ENCODE measurements at regions not wholly inside any gene's neighbourhood (a gene's known extent, or its start where the extent isn't known, plus 50 kb on each side); places are given as distances from the start of the nearest gene placed in this dataset.

DNA sequence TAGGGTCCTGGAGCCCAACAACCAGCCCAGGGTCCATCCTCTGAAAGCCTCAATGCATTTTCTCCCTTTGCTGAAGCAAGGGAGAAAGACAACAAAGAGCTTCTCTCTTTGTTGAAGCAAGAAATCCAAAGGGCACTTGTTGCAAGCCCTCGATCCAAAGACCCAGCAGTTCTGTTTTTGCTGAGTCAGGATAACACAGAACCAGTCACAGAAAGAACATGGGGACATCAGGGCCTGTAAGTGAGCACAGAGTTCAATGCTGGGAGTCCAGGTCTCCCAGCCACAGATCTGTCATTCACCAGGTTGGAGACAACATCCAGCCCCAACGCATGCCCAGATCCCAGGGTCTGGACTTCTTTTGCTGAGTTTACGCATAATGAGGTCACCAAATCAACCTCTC lies 315.8 kb upstream of the KLHL29 start:
- no peak for DNase-seq
- Histone ChIP-seq H3K36me3 (no peaks in the 10 kb centered on the region), H3K4me3 (no peak overlapping the region), H3K4me1 (ENCODE audit: insufficient read depth) (no peaks in the 10 kb centered on the region), H3K27ac (no peak overlapping the region), H3K9me3 (no peaks in the 10 kb centered on the region), H3K27me3 (no peaks in the 10 kb centered on the region)
- 87 to 89% (median 89%) methylated on average over 3 of the region's 3 CpGs for WGBS, 3 donors
- TF ChIP-seq, protein P1, sequence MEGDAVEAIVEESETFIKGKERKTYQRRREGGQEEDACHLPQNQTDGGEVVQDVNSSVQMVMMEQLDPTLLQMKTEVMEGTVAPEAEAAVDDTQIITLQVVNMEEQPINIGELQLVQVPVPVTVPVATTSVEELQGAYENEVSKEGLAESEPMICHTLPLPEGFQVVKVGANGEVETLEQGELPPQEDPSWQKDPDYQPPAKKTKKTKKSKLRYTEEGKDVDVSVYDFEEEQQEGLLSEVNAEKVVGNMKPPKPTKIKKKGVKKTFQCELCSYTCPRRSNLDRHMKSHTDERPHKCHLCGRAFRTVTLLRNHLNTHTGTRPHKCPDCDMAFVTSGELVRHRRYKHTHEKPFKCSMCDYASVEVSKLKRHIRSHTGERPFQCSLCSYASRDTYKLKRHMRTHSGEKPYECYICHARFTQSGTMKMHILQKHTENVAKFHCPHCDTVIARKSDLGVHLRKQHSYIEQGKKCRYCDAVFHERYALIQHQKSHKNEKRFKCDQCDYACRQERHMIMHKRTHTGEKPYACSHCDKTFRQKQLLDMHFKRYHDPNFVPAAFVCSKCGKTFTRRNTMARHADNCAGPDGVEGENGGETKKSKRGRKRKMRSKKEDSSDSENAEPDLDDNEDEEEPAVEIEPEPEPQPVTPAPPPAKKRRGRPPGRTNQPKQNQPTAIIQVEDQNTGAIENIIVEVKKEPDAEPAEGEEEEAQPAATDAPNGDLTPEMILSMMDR (IDR thresholded peaks at IDR 0.05), result no peak
- no peak for TF ChIP-seq POLR2A (IDR thresholded peaks at IDR 0.05)
- no peak for TF ChIP-seq EP300 (IDR thresholded peaks at IDR 0.05)
- intact Hi-C loops (cut with DNase I), result no loop called here

DNA sequence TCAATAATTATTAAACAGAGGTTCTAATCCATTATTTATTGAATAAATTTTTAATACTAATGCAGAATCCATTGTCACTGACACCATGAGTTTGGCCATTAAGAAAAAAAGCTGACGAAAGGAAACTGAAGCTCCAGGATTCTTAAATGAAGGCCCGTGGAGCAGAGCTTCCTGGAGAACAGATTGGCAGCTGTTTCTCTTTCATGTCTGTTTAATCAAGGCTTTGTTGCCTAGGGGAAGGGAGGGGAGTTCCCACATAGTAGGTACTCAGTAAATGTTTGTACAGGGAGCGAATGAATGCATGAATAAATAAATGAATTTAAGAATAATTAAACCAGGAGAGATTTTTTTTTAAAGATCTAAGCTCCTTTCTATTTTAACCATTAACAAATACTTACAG lies 315.1 kb upstream of the KLHL29 start:
- H3K4me3 ChIP-seq, result no peak overlapping the region
- intact Hi-C loops (cut with DNase I), result no loop called here
- WGBS, 3 donors, result 59 to 72% (median 62%) methylated on average over 3 of the region's 3 CpGs
- no peaks in the 10 kb centered on the region for H3K9me3 ChIP-seq
- no peak for DNase-seq
- no peak overlapping the region for H3K27ac ChIP-seq
- no peaks in the 10 kb centered on the region for H3K4me1 ChIP-seq (ENCODE audit: insufficient read depth)
- TF ChIP-seq POLR2A (IDR thresholded peaks at IDR 0.05) (no peak), EP300 (IDR thresholded peaks at IDR 0.05) (no peak)
- TF ChIP-seq, protein P1 (IDR thresholded peaks at IDR 0.05), result no peak
- H3K36me3 ChIP-seq, result no peaks in the 10 kb centered on the region
- H3K27me3 ChIP-seq, result no peaks in the 10 kb centered on the region

DNA sequence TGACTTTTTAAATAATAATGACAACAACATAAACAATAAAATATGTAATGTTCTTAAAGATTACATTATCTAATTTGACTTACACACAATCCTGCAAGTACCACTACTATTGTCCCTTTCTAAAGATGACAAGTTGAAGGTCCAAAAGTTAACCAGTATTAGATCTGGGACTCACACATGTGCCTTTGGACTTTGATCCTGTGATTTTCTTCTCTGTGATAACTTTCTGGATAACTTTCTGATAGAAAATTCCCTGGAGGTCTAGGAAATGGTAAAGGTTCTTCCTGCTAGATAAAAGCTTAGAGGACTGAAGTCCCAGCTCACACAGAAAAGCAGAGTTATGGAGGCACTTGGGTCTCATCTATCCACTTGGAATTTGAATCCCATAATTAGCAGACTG lies 311.9 kb upstream of the KLHL29 start:
- Histone ChIP-seq H3K27ac (no peak overlapping the region), H3K4me1 (ENCODE audit: insufficient read depth) (no peaks in the 10 kb centered on the region), H3K36me3 (no peaks in the 10 kb centered on the region), H3K4me3 (no peak overlapping the region), H3K9me3 (no peaks in the 10 kb centered on the region), H3K27me3 (no peaks in the 10 kb centered on the region)
- no peak for DNase-seq
- intact Hi-C loops (cut with DNase I), result no loop called here
- TF ChIP-seq, protein P1 (IDR thresholded peaks at IDR 0.05), result no peak

DNA sequence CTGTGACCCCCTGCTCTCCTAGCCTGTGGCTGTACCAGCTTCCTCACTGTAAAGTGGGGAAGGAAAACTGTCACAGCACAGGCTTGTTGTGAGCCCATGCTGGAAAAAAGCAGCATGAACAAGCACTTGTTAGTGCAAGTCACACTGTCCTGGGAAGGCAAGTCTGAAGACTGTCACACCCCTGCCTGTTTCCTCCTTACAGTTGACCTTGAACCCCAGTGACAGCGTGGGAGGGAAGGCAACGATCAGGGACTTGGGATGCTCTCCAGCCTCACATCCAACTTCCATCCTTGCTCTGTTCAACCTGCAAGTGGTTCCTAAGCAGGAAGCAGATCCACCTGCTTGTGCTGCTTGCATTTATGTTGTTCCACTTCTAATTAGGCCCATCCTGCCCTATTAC lies 311.3 kb upstream of the KLHL29 start:
- Histone ChIP-seq H3K36me3 (no peaks in the 10 kb centered on the region), H3K27me3 (no peaks in the 10 kb centered on the region), H3K4me1 (ENCODE audit: insufficient read depth) (no peaks in the 10 kb centered on the region), H3K27ac (no peak overlapping the region), H3K4me3 (no peak overlapping the region), H3K9me3 (no peaks in the 10 kb centered on the region)
- intact Hi-C loops (cut with DNase I), result no loop called here
- 14 to 29% (median 14%) methylated on average over 2 of the region's 2 CpGs for WGBS, 3 donors
- no peak for DNase-seq
- TF ChIP-seq POLR2A (IDR thresholded peaks at IDR 0.05), result no peak
- TF ChIP-seq EP300 (IDR thresholded peaks at IDR 0.05), result no peak
- TF ChIP-seq, protein P1 (IDR thresholded peaks at IDR 0.05), result no peak

DNA sequence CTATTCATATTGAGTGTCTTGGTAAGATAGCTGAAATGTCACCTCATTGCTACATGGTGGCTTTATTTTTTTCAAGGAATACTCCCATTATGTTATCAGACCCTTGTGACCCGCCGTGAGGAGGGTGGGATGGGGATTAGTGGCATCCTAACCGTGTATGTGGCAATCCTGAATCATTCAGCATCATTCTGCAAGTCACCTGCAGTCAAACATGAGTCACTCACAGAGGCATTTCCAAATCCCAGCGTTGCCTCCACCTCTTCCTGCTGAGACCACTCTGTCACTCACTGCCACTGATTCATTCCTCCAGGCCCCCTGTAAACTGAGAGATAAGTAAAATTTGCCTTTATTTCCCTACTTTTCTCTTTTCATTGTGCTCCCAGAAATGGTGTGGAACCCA lies 307.4 kb upstream of the KLHL29 start:
- no peaks in the 10 kb centered on the region for H3K4me1 ChIP-seq (ENCODE audit: insufficient read depth)
- H3K27ac ChIP-seq, result no peak overlapping the region
- intact Hi-C loops (cut with DNase I), result no loop called here
- DNase-seq, result no peak
- H3K36me3 ChIP-seq, result no peaks in the 10 kb centered on the region
- WGBS, 3 donors, result 63 to 76% (median 73%) methylated on average over 4 of the region's 4 CpGs
- TF ChIP-seq POLR2A (IDR thresholded peaks at IDR 0.05) (no peak), EP300 (IDR thresholded peaks at IDR 0.05) (no peak)
- TF ChIP-seq, protein P1 (IDR thresholded peaks at IDR 0.05), result no peak
- H3K9me3 ChIP-seq, result no peaks in the 10 kb centered on the region
- H3K4me3 ChIP-seq, result no peak overlapping the region
- H3K27me3 ChIP-seq, result no peaks in the 10 kb centered on the region

All from ovary (tissue), 7 donors.